HepG2 (cell line): ENCODE measurements at regions not wholly inside any gene's neighbourhood (a gene's known extent, or its start where the extent isn't known, plus 50 kb on each side); places are given as distances from the start of the nearest gene placed in this dataset.

Experiments used
- ATAC-seq: fragments of 200-7000 bp; cut with Tn5 transposase; 3 replicates; pipeline ENCODE4 v1.9.1; 2020; ENCODE audit warnings: mild to moderate bottlenecking, moderate library complexity
- BruUV-seq: library from RNA; stranded (reverse); fragments of 400-500 nt; replicated peaks from 2 replicates; lab custom pipeline; 2021; lab: Mats Ljungman, UMichigan
- CTCF ChIA-PET: fragments of 300-600 bp; formaldehyde crosslinking; extraction: SDS; loops from one replicate; lab custom pipeline; 2021; ENCODE audit warnings: low total read pairs, inconsistent platforms, low intra/inter-chr PET ratio; lab: Yijun Ruan, JAX
- POLR2A ChIA-PET: fragments of 350-600 bp; sonication (Branson Sonifier 250); formaldehyde crosslinking; loops from one replicate; lab custom pipeline; 2020; ENCODE audit warnings: antibody characterized with exemption, inconsistent platforms; lab: Yijun Ruan, JAX
- DNase-seq: peaks from one replicate; pipeline ENCODE4 v3.0.0-alpha.2; 2015; ENCODE audit warnings: low spot score
- FAIRE-seq: peaks from 3 replicates; lab custom pipeline; 2011; peaks lifted over from hg19 to GRCh38; lab: Jason Lieb, UNC
- H2AFZ ChIP-seq: one replicate; pipeline ENCODE4 v1.6.1; 2011; ENCODE audit warnings: low read length, inconsistent platforms
- H3K27ac ChIP-seq: fragments of 300-600 bp; 3 replicates; pipeline ENCODE4 v1.8.0; 2011; ENCODE audit warnings: mixed run types, mild to moderate bottlenecking, mixed read lengths, low read length, inconsistent platforms; ENCODE audit not compliant: insufficient read depth; ENCODE audit errors: extremely low read length
- H3K27me3 ChIP-seq, 2 experiments: fragments of 200-600 bp in 1 of 2; 2 replicates in 1 of 2; 3 replicates in 1 of 2; pipeline versions ENCODE4 v1.6.0 to v1.8.0; 2011; ENCODE audit warnings: low read length in 2 of 2, mild to moderate bottlenecking in 2 of 2, moderate library complexity in 2 of 2, inconsistent platforms in 1 of 2; ENCODE audit not compliant: insufficient read depth in 2 of 2, control insufficient read depth in 1 of 2
- H3K36me3 ChIP-seq, 2 experiments: fragments of 200-600 bp in 1 of 2; replicated peaks in 1 of 2; 2 replicates in 1 of 2; 3 replicates in 1 of 2; pipeline versions ENCODE4 v1.5.1 to v1.8.0; 2011; ENCODE audit warnings: low read length in 2 of 2, inconsistent platforms in 1 of 2; ENCODE audit not compliant: insufficient read depth in 2 of 2, control insufficient read depth in 1 of 2
- H3K4me1 ChIP-seq: 2 replicates; pipeline ENCODE4 v1.5.1; 2012; ENCODE audit warnings: low read length, inconsistent platforms; ENCODE audit not compliant: insufficient read depth
- H3K4me2 ChIP-seq: 2 replicates; pipeline ENCODE4 v1.6.0; 2011; ENCODE audit warnings: low read depth, low read length, inconsistent platforms
- H3K4me3 ChIP-seq, 3 experiments: fragments of 200-600 bp in 1 of 3; sonication (generic), shearing (Covaris generic) in 1 of 3; replicated peaks in 1 of 3; 2 replicates each; pipeline ENCODE4 v1.5.1; 2011 to 2016; ENCODE audit warnings: low read length in 3 of 3, inconsistent platforms in 2 of 3, low read depth in 2 of 3, mild to moderate bottlenecking in 2 of 3, control low read depth in 1 of 3, mixed read lengths in 1 of 3; ENCODE audit not compliant: insufficient read depth in 1 of 3
- H3K79me2 ChIP-seq: one replicate; pipeline ENCODE4 v1.6.1; 2011; ENCODE audit warnings: low read length, inconsistent platforms; ENCODE audit not compliant: insufficient read depth
- H3K9ac ChIP-seq: 2 replicates; pipeline ENCODE4 v1.6.0; 2011; ENCODE audit warnings: mild to moderate bottlenecking, low read depth, low read length, inconsistent platforms; ENCODE audit not compliant: insufficient read depth
- H3K9me3 ChIP-seq: 2 replicates; pipeline ENCODE4 v1.5.1; 2012; ENCODE audit warnings: mild to moderate bottlenecking, low read length
- H4K20me1 ChIP-seq: 2 replicates; pipeline ENCODE4 v1.6.0; 2011; ENCODE audit warnings: inconsistent platforms, mild to moderate bottlenecking, low read length, moderate library complexity; ENCODE audit not compliant: insufficient read depth
- DNMT1 ChIP-seq: sonication (generic); formaldehyde crosslinking; IDR thresholded peaks from 2 replicates; pipeline ENCODE4 v1.5.1; 2020; ENCODE audit warnings: mild to moderate bottlenecking, missing genetic modification reagents
- HNRNPH1 ChIP-seq: fragments of 200-400 bp; formaldehyde crosslinking; optimal IDR thresholded peaks from 2 replicates; pipeline ENCODE3; 2017; ENCODE audit warnings: mild to moderate bottlenecking, low read depth, low read length
- KAT2B ChIP-seq: fragments of 150-350 bp; IDR thresholded peaks from 2 replicates; pipeline ENCODE4 v1.6.1; 2014; ENCODE audit warnings: low read depth, low read length, borderline replicate concordance
- NAIF1 ChIP-seq: sonication (generic); formaldehyde crosslinking; IDR thresholded peaks from 2 replicates; pipeline ENCODE4 v1.5.0; 2020; ENCODE audit warnings: mild to moderate bottlenecking, missing genetic modification reagents, borderline replicate concordance
- SIN3A ChIP-seq: IDR thresholded peaks from 2 replicates; pipeline ENCODE4 v1.6.1; 2011; ENCODE audit warnings: low read depth, mild to moderate bottlenecking, control low read depth, low read length, borderline replicate concordance
- ZNF121 ChIP-seq: sonication (generic); formaldehyde crosslinking; IDR thresholded peaks from 2 replicates; pipeline ENCODE4 v1.5.0; 2020; ENCODE audit warnings: mild to moderate bottlenecking, missing genetic modification reagents
- ZNF430 ChIP-seq: sonication (generic); formaldehyde crosslinking; IDR thresholded peaks from 2 replicates; pipeline ENCODE4 v1.9.0; 2021; ENCODE audit warnings: mild to moderate bottlenecking, missing genetic modification reagents
- ZNF441 ChIP-seq: sonication (generic); formaldehyde crosslinking; IDR thresholded peaks from 2 replicates; pipeline ENCODE4 v1.7.0; 2021; ENCODE audit warnings: missing genetic modification reagents, borderline replicate concordance
- ZNF761 ChIP-seq: sonication (generic); formaldehyde crosslinking; conservative IDR thresholded peaks from 2 replicates; pipeline ENCODE4 v1.4.0; 2020; ENCODE audit warnings: mild to moderate bottlenecking, missing genetic modification reagents
- ZNF816 ChIP-seq: sonication (generic); formaldehyde crosslinking; IDR thresholded peaks from 2 replicates; pipeline ENCODE4 v1.8.0; 2022; ENCODE audit warnings: missing genetic modification reagents, mild to moderate bottlenecking, borderline replicate concordance
- WGBS: methylation state at CpG from one replicate; pipeline ENCODE4 v1.1.6; 2017; ENCODE audit warnings: low lambda C conversion rate; 5-methylcytosine and 5-hydroxymethylcytosine counted together
- in situ Hi-C: cut with HindIII; loops from 2 replicates; pipeline ENCODE4 v1.10.0; 2017; ENCODE audit warnings: low pct_unique_long_range_greater_than_20kb; ENCODE audit not compliant: extremely low pct_ligation_motif_present
- intact Hi-C: fragments of 100-400 bp; cut with micrococcal nuclease; formaldehyde crosslinking; loops from one replicate; pipeline ENCODE4 v1.10.0; 2022; ENCODE audit not compliant: unreplicated experiment
- TF ChIP-seq, protein P1 (sequence below): sonication (generic); formaldehyde crosslinking; IDR thresholded peaks from 2 replicates; pipeline ENCODE4 v1.4.0; 2020; ENCODE audit warnings: missing genetic modification reagents, mild to moderate bottlenecking, borderline replicate concordance

DNA sequence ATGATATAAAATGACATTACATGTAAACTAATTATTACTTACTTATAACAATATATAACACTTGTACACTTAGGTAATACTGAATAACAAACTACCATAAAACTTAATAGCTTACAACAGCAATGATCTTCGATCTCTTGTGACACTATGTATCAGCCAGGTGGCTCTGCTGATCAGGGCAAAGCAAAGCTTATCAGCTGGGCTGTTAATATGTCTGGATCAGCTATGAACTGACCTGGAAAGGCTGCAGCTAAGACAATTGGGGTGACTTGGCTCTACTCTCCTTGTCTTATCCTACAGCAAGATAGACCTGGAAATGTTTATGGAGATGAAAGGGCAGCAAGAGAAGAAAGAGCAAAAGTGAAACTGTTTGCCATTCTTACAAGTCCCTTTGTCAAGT, 511.3 kb downstream of the TLR4 start:
- intact Hi-C loops (no loop called here), in situ Hi-C loops (no loop called here)
- Histone ChIP-seq H3K27ac (no peak overlapping the region), H4K20me1 (no peaks in the 10 kb centered on the region), H2AFZ (no peak overlapping the region), H3K79me2 (no peaks in the 10 kb centered on the region), H3K27me3 (no peaks in the 10 kb centered on the region), H3K9me3 (peaks cover 66% of the 10 kb centered on the region), H3K9ac (no peak overlapping the region), H3K36me3 (no peaks in the 10 kb centered on the region), H3K4me2 (no peak overlapping the region), H3K4me3 (no peak overlapping the region), H3K4me1 (no peaks in the 10 kb centered on the region)
- no TSS peak for BruUV-seq
- ChIA-PET POLR2A (no interaction called here), CTCF (no interaction called here)
- 0% methylated on average over 1 of the region's 1 CpG for WGBS
- no peak for DNase-seq
- FAIRE-seq, result no peak
- TF ChIP-seq DNMT1 (CRISPR knock-in tag), result no peak
- TF ChIP-seq SIN3A, result no peak
- ATAC-seq, result no peak

DNA sequence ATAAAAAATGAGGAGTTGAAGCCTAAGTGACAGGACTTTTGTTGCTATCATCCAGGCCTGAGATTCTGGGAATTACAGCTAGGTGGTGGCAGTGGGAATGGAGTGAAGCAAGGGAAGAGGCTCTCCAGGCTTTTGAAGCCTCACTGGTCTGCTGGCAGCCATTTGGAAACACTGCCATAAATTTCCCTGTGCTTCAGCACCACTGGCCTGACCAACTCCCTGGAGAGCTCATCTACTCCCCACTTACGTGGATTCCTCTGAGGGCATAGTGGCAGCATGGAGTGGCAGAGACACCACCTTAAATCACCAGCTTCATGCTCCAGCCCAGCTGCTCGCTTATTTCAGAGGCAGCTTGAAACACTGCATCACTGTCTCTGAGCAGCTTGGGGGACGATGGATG, 518.2 kb downstream of the TLR4 start:
- CTCF ChIA-PET, result no interaction called here
- intact Hi-C loops, result no loop called here

More for the DNA sequence above, 518.2 kb downstream of the TLR4 start:
- Histone ChIP-seq H3K9ac (no peak overlapping the region), H3K79me2 (no peaks in the 10 kb centered on the region), H3K27me3 (no peaks in the 10 kb centered on the region), H4K20me1 (no peaks in the 10 kb centered on the region), H3K9me3 (peaks cover 78% of the 10 kb centered on the region), H3K4me2 (no peak overlapping the region), H3K36me3 (no peaks in the 10 kb centered on the region), H3K4me3 (no peak overlapping the region), H3K4me1 (no peaks in the 10 kb centered on the region), H2AFZ (no peak overlapping the region), H3K27ac (no peak overlapping the region)
- no peak for DNase-seq
- no peak for FAIRE-seq
- in situ Hi-C loops, result no loop called here
- TF ChIP-seq NAIF1 (CRISPR knock-in tag), result no peak
- no peak for TF ChIP-seq HNRNPH1
- TF ChIP-seq ZNF441, result no peak
- no peak for TF ChIP-seq ZNF816
- TF ChIP-seq, protein P1, sequence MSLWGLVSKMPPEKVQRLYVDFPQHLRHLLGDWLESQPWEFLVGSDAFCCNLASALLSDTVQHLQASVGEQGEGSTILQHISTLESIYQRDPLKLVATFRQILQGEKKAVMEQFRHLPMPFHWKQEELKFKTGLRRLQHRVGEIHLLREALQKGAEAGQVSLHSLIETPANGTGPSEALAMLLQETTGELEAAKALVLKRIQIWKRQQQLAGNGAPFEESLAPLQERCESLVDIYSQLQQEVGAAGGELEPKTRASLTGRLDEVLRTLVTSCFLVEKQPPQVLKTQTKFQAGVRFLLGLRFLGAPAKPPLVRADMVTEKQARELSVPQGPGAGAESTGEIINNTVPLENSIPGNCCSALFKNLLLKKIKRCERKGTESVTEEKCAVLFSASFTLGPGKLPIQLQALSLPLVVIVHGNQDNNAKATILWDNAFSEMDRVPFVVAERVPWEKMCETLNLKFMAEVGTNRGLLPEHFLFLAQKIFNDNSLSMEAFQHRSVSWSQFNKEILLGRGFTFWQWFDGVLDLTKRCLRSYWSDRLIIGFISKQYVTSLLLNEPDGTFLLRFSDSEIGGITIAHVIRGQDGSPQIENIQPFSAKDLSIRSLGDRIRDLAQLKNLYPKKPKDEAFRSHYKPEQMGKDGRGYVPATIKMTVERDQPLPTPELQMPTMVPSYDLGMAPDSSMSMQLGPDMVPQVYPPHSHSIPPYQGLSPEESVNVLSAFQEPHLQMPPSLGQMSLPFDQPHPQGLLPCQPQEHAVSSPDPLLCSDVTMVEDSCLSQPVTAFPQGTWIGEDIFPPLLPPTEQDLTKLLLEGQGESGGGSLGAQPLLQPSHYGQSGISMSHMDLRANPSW (CRISPR knock-in tag), result no peak
- TF ChIP-seq ZNF121 (CRISPR knock-in tag), result no peak
- TF ChIP-seq ZNF761 (CRISPR knock-in tag), result no peak
- TF ChIP-seq ZNF430 (CRISPR knock-in tag), result no peak
- no peak for TF ChIP-seq KAT2B
- WGBS, result 0% methylated on average over 1 of the region's 3 CpGs
- no TSS peak for BruUV-seq
- POLR2A ChIA-PET, result no interaction called here
- no peak for ATAC-seq
